ENCODE measurements at regions not wholly inside any gene's neighbourhood (a gene's known extent, or its start where the extent isn't known, plus 50 kb on each side); places are given as distances from the start of the nearest gene placed in this dataset.
A peak's percentile ranks its signal among the peaks of the same experiment; 100 is the strongest.

DNA sequence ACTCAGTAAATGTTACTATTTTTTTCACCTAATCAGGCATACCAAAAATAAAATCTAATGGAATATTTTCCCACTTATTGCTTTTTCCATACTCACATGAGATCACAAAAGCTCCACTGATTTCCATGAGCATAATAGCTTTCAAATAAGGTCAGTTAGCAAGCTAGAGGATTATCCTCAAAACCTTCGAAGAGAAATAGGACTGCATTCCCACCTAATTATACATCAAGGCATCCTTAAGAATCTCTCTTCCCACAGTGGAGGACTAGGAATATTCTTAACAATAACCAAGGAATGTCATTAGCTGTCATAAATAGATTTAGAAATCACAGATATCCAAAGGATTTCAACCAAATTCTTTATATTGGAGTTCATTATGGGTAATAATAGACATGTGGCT is 127.9 kb upstream of the STT3B start:
- no peak for DNase-seq

GRCh38 chr3:31405515-31405914 is 127.2 kb upstream of the STT3B start:
- no peak for DNase-seq

DNA sequence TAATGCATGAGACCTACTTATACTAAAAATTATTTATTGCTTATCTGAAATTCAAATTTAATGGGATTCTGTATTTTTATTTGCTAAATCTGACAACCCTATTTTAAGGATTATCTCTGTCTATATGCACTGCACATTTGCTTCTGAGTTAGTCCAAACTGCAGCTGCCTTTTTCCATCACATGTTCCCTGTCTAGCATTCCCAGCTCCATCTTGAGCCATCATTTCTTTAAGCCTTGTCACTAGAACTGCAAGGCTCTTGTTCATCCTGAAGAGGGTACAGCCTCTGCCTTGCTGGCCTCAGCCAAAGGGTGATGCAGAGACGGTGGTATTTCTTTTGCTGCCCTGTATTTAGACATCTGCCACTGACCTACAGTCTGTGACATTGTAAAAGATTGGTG is 125.8 kb upstream of the STT3B start:
- DNase-seq, result no peak

DNA sequence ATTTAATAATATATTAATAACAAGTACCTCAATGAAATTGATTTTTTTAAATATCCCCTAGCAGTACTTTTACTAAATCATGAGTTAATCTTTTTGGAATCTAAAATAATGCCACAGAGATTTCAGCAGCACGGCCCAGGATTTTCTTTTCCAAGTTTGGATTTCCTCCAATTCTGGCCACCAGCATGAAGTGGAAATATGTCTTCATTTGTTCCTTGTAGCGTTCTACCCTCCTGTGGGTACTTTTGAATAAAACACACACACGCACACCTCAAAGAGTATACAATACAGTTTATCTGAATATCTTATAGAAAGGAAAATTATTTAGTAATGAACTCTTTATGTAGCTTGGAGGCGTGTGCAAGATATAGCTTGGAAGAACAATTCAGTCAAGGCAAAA is 125.1 kb upstream of the STT3B start:
- no peak for DNase-seq

GRCh38 chr3:31408720-31409119 is 124.0 kb upstream of the STT3B start:
- DNase-seq, result no peak

GRCh38 chr3:31409389-31409788 is 123.3 kb upstream of the STT3B start:
- no peak for DNase-seq

DNA sequence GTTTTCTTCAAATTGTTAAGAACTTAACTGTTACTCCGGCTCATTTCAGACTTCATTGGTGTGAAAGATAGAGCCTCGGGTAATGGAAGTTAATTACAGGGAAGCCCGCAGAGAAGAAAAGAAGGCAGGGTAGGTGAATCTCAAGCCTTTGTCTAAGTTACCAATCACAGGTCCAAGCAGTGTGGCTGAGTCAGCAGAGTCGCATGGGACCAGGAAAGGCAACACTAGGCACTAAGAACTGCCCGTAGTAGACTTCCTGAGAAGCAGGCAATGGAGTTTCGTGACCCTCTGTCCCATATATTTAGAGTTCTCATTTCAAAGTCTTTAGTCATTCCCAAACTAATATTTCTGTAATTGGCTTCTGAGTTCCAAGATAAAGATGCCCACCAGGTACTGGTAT is 122.9 kb upstream of the STT3B start:
- DNase-seq, result peak; percentile 47

GRCh38 chr3:31410411-31410810 is 122.3 kb upstream of the STT3B start:
- DNase-seq, result no peak

- no peak for DNase-seq
Observed at GRCh38 chr3:31412832-31413231, 119.9 kb upstream of the STT3B start.

DNA sequence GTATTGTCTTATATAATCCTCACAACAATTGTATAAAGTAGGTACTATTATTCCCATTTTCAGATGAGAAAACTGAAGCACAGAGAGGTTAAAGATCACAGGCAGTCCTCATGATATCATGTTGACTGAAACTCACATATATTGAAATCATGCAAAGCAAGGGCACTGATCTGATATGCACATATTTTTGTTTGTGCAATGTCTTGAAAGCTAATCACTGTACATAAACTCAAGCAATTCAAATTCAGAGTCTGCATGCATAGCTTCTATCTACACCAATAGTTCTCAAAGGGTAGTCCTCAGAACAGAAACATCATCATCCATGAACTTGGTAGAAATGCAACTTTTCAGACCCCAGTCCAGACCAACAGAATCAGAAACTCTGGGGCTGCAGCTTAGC is 119.2 kb upstream of the STT3B start:
- DNase-seq, result no peak

DNA sequence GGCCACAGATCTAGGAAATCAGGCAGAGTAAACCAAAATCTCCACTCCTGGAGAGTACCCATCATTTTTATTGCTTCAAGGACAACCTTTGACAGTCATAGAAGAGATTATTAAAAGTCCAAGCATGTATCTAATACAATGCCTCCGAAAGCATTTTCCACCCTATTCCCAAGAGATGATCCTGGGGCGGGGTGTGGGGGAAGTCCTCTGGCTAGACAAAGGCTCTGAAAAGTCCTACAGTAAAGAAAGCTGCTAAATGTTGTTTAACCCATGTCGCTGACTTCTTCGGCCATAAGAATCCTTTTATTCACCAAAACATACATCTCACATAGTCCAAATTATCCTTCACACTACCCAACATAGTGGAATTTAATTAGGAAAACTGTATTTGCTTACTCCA is 115.7 kb upstream of the STT3B start:
- DNase-seq, result no peak

GRCh38 chr3:31417486-31417885 is 115.2 kb upstream of the STT3B start:
- DNase-seq, result no peak

DNA sequence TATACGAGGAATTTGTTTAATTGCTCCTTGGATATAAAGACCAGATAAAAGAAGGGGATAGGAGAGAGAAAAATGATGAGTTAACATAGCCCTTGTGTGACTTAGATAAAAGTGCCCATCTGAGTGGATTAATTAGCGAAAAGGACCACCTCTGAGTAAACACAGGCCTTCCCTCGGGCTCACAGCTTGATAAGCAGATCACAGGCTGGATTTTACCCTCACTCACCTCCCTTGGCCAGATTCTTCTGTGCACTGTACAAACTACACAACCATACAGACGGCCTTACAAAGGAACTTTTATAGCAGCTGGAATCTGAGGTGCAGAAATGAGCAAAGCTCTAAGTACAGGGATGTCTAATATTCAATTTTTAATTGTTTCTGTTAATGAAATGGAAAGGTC is 112.4 kb upstream of the STT3B start:
- peak; percentile 18 for DNase-seq

DNA sequence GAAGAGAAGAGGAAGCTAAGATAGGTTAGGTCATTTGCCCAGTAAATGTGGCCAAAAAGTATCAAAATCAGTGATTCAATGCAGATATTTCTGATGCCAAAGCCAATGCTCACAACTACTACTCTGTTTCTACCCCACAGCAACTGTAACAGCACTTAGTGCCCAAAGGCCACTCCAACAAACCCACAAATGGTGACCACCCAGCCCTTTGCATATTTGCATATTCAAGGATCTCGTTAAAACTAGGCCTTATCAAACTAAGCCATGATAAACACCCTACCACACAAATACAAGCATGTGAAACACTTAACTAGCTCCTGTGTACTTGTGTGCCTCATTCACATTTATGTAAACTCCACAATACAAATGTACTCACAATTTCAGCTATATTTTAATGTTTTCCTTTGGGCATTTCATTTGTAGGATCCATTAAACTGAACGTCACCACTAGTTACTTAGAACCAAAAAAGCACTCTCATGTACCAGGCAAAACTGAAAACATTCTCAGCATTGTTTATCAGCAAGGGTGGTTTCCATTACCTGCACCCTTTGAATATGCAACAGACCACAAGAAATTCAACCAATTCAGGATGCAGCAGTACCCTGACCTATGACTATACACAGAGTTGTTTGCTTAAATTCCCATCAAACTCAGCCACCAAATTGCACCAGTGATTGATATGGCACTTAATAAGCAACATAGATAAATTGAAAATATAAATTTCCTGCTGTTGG is 111.2 kb upstream of the STT3B start:
- DNase-seq, result no peak

DNA sequence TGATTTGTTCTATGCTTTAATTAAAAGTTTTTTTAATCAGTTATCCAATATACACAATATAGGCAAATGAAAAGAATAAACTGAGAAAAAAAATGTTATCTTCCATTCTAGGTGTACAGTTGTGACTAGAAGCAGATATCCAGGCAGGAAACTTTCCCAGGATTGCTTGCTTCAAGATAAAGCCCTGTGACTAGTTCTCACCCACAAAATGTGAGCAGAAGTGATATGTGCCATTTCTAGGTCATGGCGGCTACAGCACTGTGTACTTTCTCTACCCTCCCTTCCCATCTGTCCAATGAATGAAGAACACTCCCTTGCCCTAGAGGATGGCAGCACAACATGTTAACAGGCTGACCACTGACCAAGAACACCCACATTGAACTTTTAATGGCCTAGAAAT is 110.5 kb upstream of the STT3B start:
- DNase-seq, result no peak

- no peak for DNase-seq
Observed at GRCh38 chr3:31423482-31423881, 109.2 kb upstream of the STT3B start.

GRCh38 chr3:31425401-31425800 is 107.3 kb upstream of the STT3B start:
- no peak for DNase-seq

DNA sequence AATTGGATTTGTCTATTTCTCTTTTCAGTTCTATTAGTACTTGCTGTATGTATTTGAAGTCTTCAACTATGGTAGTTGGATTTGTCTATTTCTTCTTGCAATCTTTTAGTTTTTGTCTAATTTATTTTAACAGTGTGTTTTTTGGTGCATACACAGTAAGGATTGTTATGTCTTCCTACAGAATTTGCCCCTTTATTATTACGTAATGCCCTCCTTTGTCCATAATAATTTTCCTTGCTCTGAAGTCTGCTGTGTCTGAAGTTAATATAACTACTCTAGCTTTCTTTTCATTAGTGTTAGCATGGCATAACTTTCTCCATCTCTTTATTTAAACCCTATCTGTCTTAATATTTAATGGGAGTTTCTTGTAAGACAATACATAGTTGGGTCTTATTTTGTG is 105.1 kb upstream of the STT3B start:
- no peak for DNase-seq

DNA sequence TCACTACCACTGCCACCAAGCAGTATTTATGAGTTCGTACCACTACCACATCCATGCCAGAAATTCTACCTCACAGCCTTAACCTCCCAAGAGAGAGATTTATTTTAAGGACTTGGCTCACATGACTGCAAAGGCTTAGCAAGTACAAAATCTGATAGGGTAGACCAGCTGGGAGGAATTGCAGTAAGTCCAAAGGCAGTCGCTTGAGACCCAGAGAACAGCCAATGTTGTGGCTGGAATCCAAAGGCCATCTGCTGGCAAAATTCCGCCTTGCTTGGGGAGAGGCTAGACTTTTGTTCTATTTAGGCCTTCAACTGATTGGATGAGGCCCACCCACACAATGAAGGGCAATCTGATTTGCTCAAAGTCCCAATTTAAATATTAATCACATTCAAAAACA is 101.4 kb upstream of the STT3B start:
- DNase-seq, result no peak

GRCh38 chr3:31432897-31433678 is 99.6 kb upstream of the STT3B start:
- no peak for DNase-seq

DNA sequence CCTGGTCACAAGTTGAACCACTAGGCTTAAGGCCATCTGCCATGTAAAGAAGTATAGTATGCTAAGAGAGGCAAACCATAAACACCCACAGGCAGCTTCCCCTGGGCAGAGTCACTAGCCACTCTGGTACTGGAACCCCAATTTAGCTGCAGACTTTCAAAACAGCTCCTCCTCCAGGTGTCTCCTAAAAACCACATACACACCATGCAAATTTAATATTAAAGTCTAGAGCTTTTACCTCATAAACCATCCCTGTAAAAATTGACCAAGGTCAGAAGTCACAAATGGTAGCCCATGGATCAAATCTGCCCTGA is 99.1 kb upstream of the STT3B start:
- no peak for DNase-seq

DNA sequence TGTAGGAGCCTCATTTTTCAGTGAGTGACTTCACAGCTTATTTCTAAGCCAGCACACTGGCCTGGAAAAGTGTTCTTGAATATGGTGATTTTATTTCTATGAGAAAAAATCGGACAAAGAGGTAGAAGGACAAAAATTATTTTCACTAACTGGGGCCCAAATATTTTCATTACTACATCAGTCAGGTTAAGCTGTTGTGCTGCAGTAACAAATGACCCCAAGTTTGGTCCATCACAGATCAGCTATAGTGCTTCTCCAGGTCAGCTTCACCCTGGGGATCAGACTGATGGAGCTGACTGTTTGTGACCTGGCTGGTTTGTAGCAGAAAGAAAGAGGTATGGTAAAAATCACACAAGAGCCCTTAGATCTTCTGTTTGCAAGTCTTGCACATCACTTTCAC is 97.9 kb upstream of the STT3B start:
- no peak for DNase-seq

GRCh38 chr3:31436830-31437229 is 95.9 kb upstream of the STT3B start:
- DNase-seq, result no peak

DNA sequence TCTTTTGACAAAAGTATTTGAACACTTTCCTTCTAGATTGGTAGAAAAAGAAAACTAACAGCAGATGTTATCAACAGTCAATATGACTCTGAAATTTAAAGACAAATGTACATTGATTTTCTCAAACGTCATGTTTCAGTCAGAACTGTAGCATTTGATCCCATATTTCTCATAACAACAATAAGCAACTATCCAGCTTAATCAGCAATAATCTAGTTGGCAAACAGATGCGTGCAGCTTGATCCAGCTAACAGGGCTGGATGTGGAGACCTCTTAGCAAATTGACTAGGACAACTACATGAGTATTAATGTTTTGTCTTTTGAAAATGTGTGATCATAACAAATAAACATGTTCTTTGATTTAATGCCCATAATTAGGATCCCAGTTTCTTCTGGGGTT is 94.0 kb upstream of the STT3B start:
- DNase-seq, result no peak

Measured in NCI-H69 (cell line).